ENCODE measurements at regions not wholly inside any gene's neighbourhood (a gene's known extent, or its start where the extent isn't known, plus 50 kb on each side); places are given as distances from the start of the nearest gene placed in this dataset.
"Not testable (repeated sequence)": the region's sequence is repeated elsewhere in the genome, so short reads cannot be mapped to it uniquely, and the experiment has no call there.

- no peak for DNase-seq
These were observed 284.3 kb upstream of the MDGA2 start for GRCh38 chr14:47959740-47960139.

- no peak for DNase-seq
These were observed 273.6 kb upstream of the MDGA2 start for GRCh38 chr14:47949006-47949405.

- no peak for DNase-seq
These were observed 259.9 kb upstream of the MDGA2 start for GRCh38 chr14:47935332-47935731.

GRCh38 chr14:47929334-47929733 lies 253.9 kb upstream of the MDGA2 start:
- no peak for DNase-seq

GRCh38 chr14:47921133-47921532 lies 245.7 kb upstream of the MDGA2 start:
- DNase-seq, result no peak

GRCh38 chr14:47919997-47920396 lies 244.6 kb upstream of the MDGA2 start:
- DNase-seq, result no peak

GRCh38 chr14:47919334-47919846 lies 244.0 kb upstream of the MDGA2 start:
- no peak for DNase-seq

GRCh38 chr14:47917344-47917954 lies 242.0 kb upstream of the MDGA2 start:
- no peak for DNase-seq

GRCh38 chr14:47901141-47901540 lies 225.7 kb upstream of the MDGA2 start:
- DNase-seq, result not testable (repeated sequence)

GRCh38 chr14:47899685-47900084 lies 224.3 kb upstream of the MDGA2 start:
- DNase-seq, result no peak

- DNase-seq, result no peak
These were observed 198.9 kb upstream of the MDGA2 start for GRCh38 chr14:47874350-47874749.

- no peak for DNase-seq
These were observed 197.2 kb upstream of the MDGA2 start for GRCh38 chr14:47872588-47872987.

GRCh38 chr14:47863441-47863840 lies 188.0 kb upstream of the MDGA2 start:
- DNase-seq, result no peak

- no peak for DNase-seq
These were observed 182.2 kb upstream of the MDGA2 start for GRCh38 chr14:47857646-47858045.

- no peak for DNase-seq
These were observed 176.9 kb upstream of the MDGA2 start for GRCh38 chr14:47852278-47852677.

- no peak for DNase-seq
These were observed 170.6 kb upstream of the MDGA2 start for GRCh38 chr14:47846008-47846407.

GRCh38 chr14:47843236-47843635 lies 167.8 kb upstream of the MDGA2 start:
- no peak for DNase-seq

- DNase-seq, result no peak
These were observed 157.6 kb upstream of the MDGA2 start for GRCh38 chr14:47833011-47833410.

GRCh38 chr14:47826809-47827208 lies 151.4 kb upstream of the MDGA2 start:
- no peak for DNase-seq

- DNase-seq, result no peak
These were observed 146.9 kb upstream of the MDGA2 start for GRCh38 chr14:47822326-47822725.

- DNase-seq, result no peak
These were observed 145.7 kb upstream of the MDGA2 start for GRCh38 chr14:47821135-47821534.

GRCh38 chr14:47790477-47790876 lies 115.1 kb upstream of the MDGA2 start:
- DNase-seq, result no peak

GRCh38 chr14:47785058-47785457 lies 109.7 kb upstream of the MDGA2 start:
- DNase-seq, result no peak

GRCh38 chr14:47778631-47779030 lies 103.2 kb upstream of the MDGA2 start:
- DNase-seq, result peak; percentile 86

- DNase-seq, result no peak
These were observed 97.2 kb upstream of the MDGA2 start for GRCh38 chr14:47772652-47773051.
